Liver (tissue), 8 donors: ENCODE measurements at regions not wholly inside any gene's neighbourhood (a gene's known extent, or its start where the extent isn't known, plus 50 kb on each side); places are given as distances from the start of the nearest gene placed in this dataset.

Experiments used
- DNase-seq: peaks from one replicate; pipeline ENCODE4 v3.0.0-alpha.2; 2017; ENCODE audit warnings: low spot score
- H3K27ac ChIP-seq, 2 donors: one replicate each; pipeline ENCODE4 v1.7.0; 2013; ENCODE audit warnings: inconsistent platforms in 2 of 2, low read length in 2 of 2, control low read depth in 1 of 2, low read depth in 1 of 2, mild to moderate bottlenecking in 1 of 2
- H3K27me3 ChIP-seq, 4 donors: one replicate each; pipeline versions ENCODE4 v1.6.1 to v1.7.0; 2013; ENCODE audit warnings: low read length in 3 of 4, inconsistent platforms in 1 of 4, mild to moderate bottlenecking in 1 of 4, moderate library complexity in 1 of 4; ENCODE audit not compliant: control insufficient read depth in 4 of 4, insufficient read depth in 4 of 4
- H3K36me3 ChIP-seq, 4 donors: one replicate each; pipeline versions ENCODE4 v1.6.1 to v1.7.0; 2013; ENCODE audit warnings: low read length in 3 of 4, mild to moderate bottlenecking in 3 of 4, low read depth in 1 of 4, moderate library complexity in 1 of 4; ENCODE audit not compliant: control insufficient read depth in 4 of 4, insufficient read depth in 3 of 4
- H3K4me1 ChIP-seq, 4 donors: one replicate each; pipeline versions ENCODE4 v1.6.1 to v1.7.0; 2013; ENCODE audit warnings: low read length in 3 of 4, mild to moderate bottlenecking in 3 of 4, moderate library complexity in 1 of 4; ENCODE audit not compliant: control insufficient read depth in 4 of 4, insufficient read depth in 4 of 4
- H3K4me3 ChIP-seq, 3 donors: one replicate each; pipeline versions ENCODE4 v1.6.1 to v1.7.0; 2013; ENCODE audit warnings: low read length in 3 of 3, control low read depth in 1 of 3, low read depth in 1 of 3, mild to moderate bottlenecking in 1 of 3
- H3K9ac ChIP-seq, 2 donors: one replicate each; pipeline ENCODE4 v1.7.0; 2013; ENCODE audit warnings: low read length in 2 of 2, mild to moderate bottlenecking in 2 of 2, moderate library complexity in 2 of 2, control low read depth in 1 of 2, low read depth in 1 of 2
- H3K9me3 ChIP-seq, 4 donors: one replicate each; pipeline versions ENCODE4 v1.6.1 to v1.7.0; 2013; ENCODE audit warnings: low read length in 3 of 4; ENCODE audit not compliant: control insufficient read depth in 4 of 4
- ATF3 ChIP-seq: IDR thresholded peaks from 2 replicates; pipeline ENCODE4 v1.6.1; 2016; ENCODE audit warnings: antibody characterized with exemption
- CTCF ChIP-seq: fragments of 150-350 bp; IDR thresholded peaks from 2 replicates; pipeline ENCODE4 v1.5.1; 2017; ENCODE audit warnings: improper control_type of control experiment, low read depth, low read length; ENCODE audit not compliant: missing input control
- EGR1 ChIP-seq, 2 donors: IDR thresholded peaks; 2 replicates each; pipeline ENCODE4 v1.6.1; 2016 to 2018; ENCODE audit warnings: antibody characterized with exemption in 2 of 2, low read depth in 2 of 2
- FOXA2 ChIP-seq: IDR thresholded peaks from 2 replicates; pipeline ENCODE4 v1.6.1; 2016; ENCODE audit warnings: antibody characterized with exemption
- GABPA ChIP-seq, 2 donors: IDR thresholded peaks in 1 of 2; conservative IDR thresholded peaks in 1 of 2; 2 replicates each; pipeline ENCODE4 v1.6.1; 2016; ENCODE audit warnings: antibody characterized with exemption in 2 of 2, mild to moderate bottlenecking in 1 of 2, moderate library complexity in 1 of 2
- HNF4A ChIP-seq, 2 donors: conservative IDR thresholded peaks; 2 replicates each; pipeline ENCODE4 v1.6.1; 2016; ENCODE audit warnings: antibody characterized with exemption in 2 of 2, mild to moderate bottlenecking in 2 of 2
- JUND ChIP-seq, 2 donors: IDR thresholded peaks; 2 replicates each; pipeline ENCODE4 v1.6.1; 2016; ENCODE audit warnings: antibody characterized with exemption in 2 of 2
- MAX ChIP-seq: IDR thresholded peaks from 2 replicates; pipeline ENCODE4 v1.6.1; 2016; ENCODE audit warnings: antibody characterized with exemption
- NR2F2 ChIP-seq: IDR thresholded peaks from 2 replicates; pipeline ENCODE4 v1.6.1; 2016; ENCODE audit warnings: antibody characterized with exemption
- RAD21 ChIP-seq, 2 donors: IDR thresholded peaks; 2 replicates each; pipeline ENCODE4 v1.6.1; 2016; ENCODE audit warnings: antibody characterized with exemption in 2 of 2, mild to moderate bottlenecking in 2 of 2
- REST ChIP-seq: IDR thresholded peaks from 2 replicates; pipeline ENCODE4 v1.6.1; 2016; ENCODE audit warnings: antibody characterized with exemption, mild to moderate bottlenecking
- RXRA ChIP-seq, 2 donors: IDR thresholded peaks; 2 replicates each; pipeline ENCODE4 v1.6.1; 2017 to 2018; ENCODE audit warnings: antibody characterized with exemption in 2 of 2, mild to moderate bottlenecking in 1 of 2
- YY1 ChIP-seq: IDR thresholded peaks from 2 replicates; pipeline ENCODE4 v1.6.1; 2016; ENCODE audit warnings: antibody characterized with exemption, mild to moderate bottlenecking
- ZBTB33 ChIP-seq: IDR thresholded peaks from 2 replicates; pipeline ENCODE4 v1.6.1; 2016; ENCODE audit warnings: antibody characterized with exemption
- WGBS: extraction: QIAGEN DNeasy Blood & Tissue Kit; methylation state at CpG from one replicate; pipeline ENCODE4 v1.1.7; 2013; 5-methylcytosine and 5-hydroxymethylcytosine counted together
- donor health status: healthy.
- donor health status: healthy.
- donor health status: healthy.
- donor health status: healthy.
- donor health status: healthy.

- H3K36me3 ChIP-seq = no peaks in the 10 kb centered on the region
- H3K27ac ChIP-seq = no peak overlapping the region
- H3K9ac ChIP-seq = no peak overlapping the region
- H3K27me3 ChIP-seq = no peaks in the 10 kb centered on the region
- no peak for TF ChIP-seq ZBTB33
- TF ChIP-seq NR2F2 = no peak
- TF ChIP-seq ATF3 = no peak
- TF ChIP-seq CTCF = no peak
- no peak for TF ChIP-seq YY1
- TF ChIP-seq HNF4A (conservative IDR thresholded peaks at IDR 0.05) = no peak
- no peaks in the 10 kb centered on the region for H3K4me1 ChIP-seq
- H3K4me3 ChIP-seq = no peak overlapping the region
- no peaks in the 10 kb centered on the region for H3K9me3 ChIP-seq
- WGBS = 93% methylated on average over 6 of the region's 6 CpGs
- DNase-seq = no peak
These were observed 68.7 kb upstream of the PWP1 start for GRCh38 chr12:107616941-107617340.

GRCh38 chr12:107618106-107618505 is 67.5 kb upstream of the PWP1 start:
- no peak overlapping the region for H3K27ac ChIP-seq
- TF ChIP-seq ZBTB33 (no peak), RXRA (IDR thresholded peaks at IDR 0.05) (no peak), RAD21 (IDR thresholded peaks at IDR 0.05) (no peak), MAX (no peak), GABPA (IDR thresholded peaks at IDR 0.05 in 1 of 2, conservative IDR thresholded peaks at IDR 0.05 in 1 of 2) (no peak), EGR1 (IDR thresholded peaks at IDR 0.05; ENCODE audit: low read depth in 2 of 2) (no peak), YY1 (no peak), JUND (IDR thresholded peaks at IDR 0.05) (no peak), REST (no peak), FOXA2 (no peak)
- no peaks in the 10 kb centered on the region for H3K27me3 ChIP-seq
- no peak for DNase-seq
- H3K9me3 ChIP-seq = no peaks in the 10 kb centered on the region
- H3K36me3 ChIP-seq = no peaks in the 10 kb centered on the region
- H3K4me3 ChIP-seq = no peak overlapping the region
- no peak overlapping the region for H3K9ac ChIP-seq
- no peaks in the 10 kb centered on the region for H3K4me1 ChIP-seq
- 91% methylated on average over 15 of the region's 15 CpGs for WGBS
